ENCODE measurements at regions not wholly inside any gene's neighbourhood (a gene's known extent, or its start where the extent isn't known, plus 50 kb on each side); places are given as distances from the start of the nearest gene placed in this dataset.

DNA sequence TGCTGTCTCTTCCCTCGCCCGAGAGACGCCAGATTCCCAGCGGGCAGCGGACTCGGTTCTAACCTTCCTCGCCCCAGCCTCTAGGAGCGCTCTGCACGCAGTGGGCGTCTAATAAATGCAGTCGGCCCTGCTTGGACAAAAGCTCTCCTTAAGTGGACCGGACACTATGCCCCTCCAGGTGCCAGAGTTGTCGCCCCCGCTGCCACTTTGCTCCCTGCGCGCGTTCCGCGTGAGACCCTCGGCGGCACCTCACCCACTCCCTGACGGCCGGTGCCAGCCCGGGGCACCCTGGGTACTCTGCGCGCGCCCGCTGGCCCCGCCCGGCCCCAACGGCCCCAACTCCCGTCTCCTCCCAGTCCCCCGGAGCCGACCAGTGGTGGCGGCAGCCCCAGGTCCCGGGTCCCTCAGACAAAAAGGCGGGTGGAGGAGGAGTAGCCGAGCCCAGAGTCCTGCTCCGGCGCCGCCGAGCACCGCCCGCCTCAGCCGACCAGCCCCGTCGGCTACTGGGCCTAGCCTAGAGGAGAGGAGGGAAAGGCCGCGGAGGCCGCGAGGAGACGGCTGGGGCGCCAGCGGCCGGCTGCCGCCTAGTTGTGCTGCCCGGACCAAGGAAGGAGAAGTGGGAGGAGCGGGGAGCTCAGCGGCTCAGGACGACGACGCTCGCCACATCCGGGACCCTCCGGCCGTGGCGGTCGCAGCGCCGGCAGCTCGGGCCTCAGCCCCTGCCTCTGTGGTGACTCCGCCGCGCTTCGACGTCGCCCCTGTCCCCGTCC, 123.0 kb downstream of the GOSR1 start:
- TF ChIP-seq SNAI2 (CRISPR knock-in tag; IDR thresholded peaks at IDR 0.05) (no peak), ESRRG (CRISPR knock-in tag; IDR thresholded peaks at IDR 0.05) (no peak), GLIS3 (CRISPR knock-in tag; IDR thresholded peaks at IDR 0.05) (no peak; the same call in 1 of the 2 replicates), TCF4 (CRISPR knock-in tag; IDR thresholded peaks at IDR 0.05; ENCODE audit: borderline replicate concordance) (no peak)
- TF ChIP-seq, protein P1, sequence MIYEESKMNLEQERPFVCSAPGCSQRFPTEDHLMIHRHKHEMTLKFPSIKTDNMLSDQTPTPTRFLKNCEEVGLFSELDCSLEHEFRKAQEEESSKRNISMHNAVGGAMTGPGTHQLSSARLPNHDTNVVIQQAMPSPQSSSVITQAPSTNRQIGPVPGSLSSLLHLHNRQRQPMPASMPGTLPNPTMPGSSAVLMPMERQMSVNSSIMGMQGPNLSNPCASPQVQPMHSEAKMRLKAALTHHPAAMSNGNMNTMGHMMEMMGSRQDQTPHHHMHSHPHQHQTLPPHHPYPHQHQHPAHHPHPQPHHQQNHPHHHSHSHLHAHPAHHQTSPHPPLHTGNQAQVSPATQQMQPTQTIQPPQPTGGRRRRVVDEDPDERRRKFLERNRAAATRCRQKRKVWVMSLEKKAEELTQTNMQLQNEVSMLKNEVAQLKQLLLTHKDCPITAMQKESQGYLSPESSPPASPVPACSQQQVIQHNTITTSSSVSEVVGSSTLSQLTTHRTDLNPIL (CRISPR knock-in tag; IDR thresholded peaks at IDR 0.05; ENCODE audit: low read depth): no peak
- TF ChIP-seq, protein P2, sequence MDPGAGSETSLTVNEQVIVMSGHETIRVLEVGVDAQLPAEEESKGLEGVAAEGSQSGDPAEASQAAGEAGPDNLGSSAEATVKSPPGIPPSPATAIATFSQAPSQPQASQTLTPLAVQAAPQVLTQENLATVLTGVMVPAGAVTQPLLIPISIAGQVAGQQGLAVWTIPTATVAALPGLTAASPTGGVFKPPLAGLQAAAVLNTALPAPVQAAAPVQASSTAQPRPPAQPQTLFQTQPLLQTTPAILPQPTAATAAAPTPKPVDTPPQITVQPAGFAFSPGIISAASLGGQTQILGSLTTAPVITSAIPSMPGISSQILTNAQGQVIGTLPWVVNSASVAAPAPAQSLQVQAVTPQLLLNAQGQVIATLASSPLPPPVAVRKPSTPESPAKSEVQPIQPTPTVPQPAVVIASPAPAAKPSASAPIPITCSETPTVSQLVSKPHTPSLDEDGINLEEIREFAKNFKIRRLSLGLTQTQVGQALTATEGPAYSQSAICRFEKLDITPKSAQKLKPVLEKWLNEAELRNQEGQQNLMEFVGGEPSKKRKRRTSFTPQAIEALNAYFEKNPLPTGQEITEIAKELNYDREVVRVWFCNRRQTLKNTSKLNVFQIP (CRISPR knock-in tag; IDR thresholded peaks at IDR 0.05; ENCODE audit: borderline replicate concordance, low read depth): no peak
- TF ChIP-seq, protein P3, sequence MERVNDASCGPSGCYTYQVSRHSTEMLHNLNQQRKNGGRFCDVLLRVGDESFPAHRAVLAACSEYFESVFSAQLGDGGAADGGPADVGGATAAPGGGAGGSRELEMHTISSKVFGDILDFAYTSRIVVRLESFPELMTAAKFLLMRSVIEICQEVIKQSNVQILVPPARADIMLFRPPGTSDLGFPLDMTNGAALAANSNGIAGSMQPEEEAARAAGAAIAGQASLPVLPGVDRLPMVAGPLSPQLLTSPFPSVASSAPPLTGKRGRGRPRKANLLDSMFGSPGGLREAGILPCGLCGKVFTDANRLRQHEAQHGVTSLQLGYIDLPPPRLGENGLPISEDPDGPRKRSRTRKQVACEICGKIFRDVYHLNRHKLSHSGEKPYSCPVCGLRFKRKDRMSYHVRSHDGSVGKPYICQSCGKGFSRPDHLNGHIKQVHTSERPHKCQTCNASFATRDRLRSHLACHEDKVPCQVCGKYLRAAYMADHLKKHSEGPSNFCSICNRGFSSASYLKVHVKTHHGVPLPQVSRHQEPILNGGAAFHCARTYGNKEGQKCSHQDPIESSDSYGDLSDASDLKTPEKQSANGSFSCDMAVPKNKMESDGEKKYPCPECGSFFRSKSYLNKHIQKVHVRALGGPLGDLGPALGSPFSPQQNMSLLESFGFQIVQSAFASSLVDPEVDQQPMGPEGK (CRISPR knock-in tag; IDR thresholded peaks at IDR 0.05; ENCODE audit: borderline replicate concordance): no peak

Measured in SK-N-SH treated with all-trans-retinoic acid at 6 μM for 48 hours (cell line).